Osteocyte (in vitro differentiated cells): ENCODE measurements at regions not wholly inside any gene's neighbourhood (a gene's known extent, or its start where the extent isn't known, plus 50 kb on each side); places are given as distances from the start of the nearest gene placed in this dataset.
"Not testable (repeated sequence)": the region's sequence is repeated elsewhere in the genome, so short reads cannot be mapped to it uniquely, and the experiment has no call there.

ENCODE experiments used
- DNase-seq: peaks from one replicate; pipeline ENCODE4 v3.0.0; 2021; ENCODE audit warnings: mixed read lengths; ENCODE audit not compliant: unreplicated experiment; ENCODE audit errors: extremely low spot score
- H3K27ac Mint-ChIP-seq: one replicate; pipeline ENCODE4 v1.8.0; 2021; ENCODE audit warnings: mild to moderate bottlenecking, mixed read lengths; ENCODE audit not compliant: unreplicated experiment
- H3K27me3 Mint-ChIP-seq: one replicate; pipeline ENCODE4 v1.8.0; 2021; ENCODE audit warnings: mixed read lengths; ENCODE audit not compliant: unreplicated experiment
- H3K36me3 Mint-ChIP-seq: one replicate; pipeline ENCODE4 v1.8.0; 2021; ENCODE audit warnings: mixed read lengths; ENCODE audit not compliant: unreplicated experiment
- H3K4me1 Mint-ChIP-seq: one replicate; pipeline ENCODE4 v1.8.0; 2021; ENCODE audit warnings: mixed read lengths; ENCODE audit not compliant: unreplicated experiment
- H3K4me3 Mint-ChIP-seq: one replicate; pipeline ENCODE4 v1.8.0; 2021; ENCODE audit warnings: mild to moderate bottlenecking, moderate library complexity, mixed read lengths; ENCODE audit not compliant: unreplicated experiment
- H3K9me3 Mint-ChIP-seq: one replicate; pipeline ENCODE4 v1.8.0; 2021; ENCODE audit warnings: mixed read lengths; ENCODE audit not compliant: unreplicated experiment
- CTCF ChIP-seq: fragments of 200-600 bp; sonication (generic); IDR thresholded peaks from 2 replicates; pipeline ENCODE4 v1.5.0; 2021; ENCODE audit warnings: antibody characterized with exemption, mild to moderate bottlenecking, moderate library complexity

GRCh38 chr2:82339805-82340204 lies 2035.3 kb upstream of the LRRTM1 start:
- H3K4me3 Mint-ChIP-seq: no peak overlapping the region
- TF ChIP-seq CTCF: no peak
- H3K36me3 Mint-ChIP-seq: no peaks in the 10 kb centered on the region
- no peaks in the 10 kb centered on the region for H3K4me1 Mint-ChIP-seq
- H3K27me3 Mint-ChIP-seq: no peaks in the 10 kb centered on the region
- no peaks in the 10 kb centered on the region for H3K9me3 Mint-ChIP-seq
- H3K27ac Mint-ChIP-seq: no peak overlapping the region
- no peak for DNase-seq

- H3K4me3 Mint-ChIP-seq: no peak overlapping the region
Observed at GRCh38 chr2:82333697-82334096, 2029.1 kb upstream of the LRRTM1 start.

GRCh38 chr2:82330155-82330554 lies 2025.6 kb upstream of the LRRTM1 start:
- Mint-ChIP-seq H3K9me3 (no peaks in the 10 kb centered on the region), H3K4me1 (no peaks in the 10 kb centered on the region), H3K36me3 (no peaks in the 10 kb centered on the region), H3K4me3 (no peak overlapping the region), H3K27ac (no peak overlapping the region), H3K27me3 (no peaks in the 10 kb centered on the region)
- TF ChIP-seq CTCF: no peak
- no peak for DNase-seq

More at GRCh38 chr2:82333697-82334096, 2029.1 kb upstream of the LRRTM1 start:
- TF ChIP-seq CTCF: no peak
- Mint-ChIP-seq H3K9me3 (no peaks in the 10 kb centered on the region), H3K36me3 (no peaks in the 10 kb centered on the region), H3K27me3 (no peaks in the 10 kb centered on the region), H3K4me1 (no peaks in the 10 kb centered on the region), H3K27ac (no peak overlapping the region)
- DNase-seq: no peak

GRCh38 chr2:82326180-82326767 lies 2021.7 kb upstream of the LRRTM1 start:
- not testable (repeated sequence) for H3K4me1 Mint-ChIP-seq, H3K4me3 Mint-ChIP-seq, H3K27ac Mint-ChIP-seq, H3K36me3 Mint-ChIP-seq, H3K9me3 Mint-ChIP-seq, DNase-seq, H3K27me3 Mint-ChIP-seq

GRCh38 chr2:82320296-82320695 lies 2015.7 kb upstream of the LRRTM1 start:
- Mint-ChIP-seq H3K36me3 (no peaks in the 10 kb centered on the region), H3K27ac (no peak overlapping the region), H3K4me1 (no peaks in the 10 kb centered on the region), H3K4me3 (no peak overlapping the region), H3K9me3 (no peaks in the 10 kb centered on the region), H3K27me3 (no peaks in the 10 kb centered on the region)
- no peak for DNase-seq
- no peak for TF ChIP-seq CTCF

GRCh38 chr2:82317012-82317411 lies 2012.5 kb upstream of the LRRTM1 start:
- DNase-seq: no peak
- no peaks in the 10 kb centered on the region for H3K36me3 Mint-ChIP-seq
- H3K27me3 Mint-ChIP-seq: no peaks in the 10 kb centered on the region
- H3K4me3 Mint-ChIP-seq: no peak overlapping the region
- TF ChIP-seq CTCF: no peak
- no peaks in the 10 kb centered on the region for H3K4me1 Mint-ChIP-seq
- H3K9me3 Mint-ChIP-seq: no peaks in the 10 kb centered on the region
- no peak overlapping the region for H3K27ac Mint-ChIP-seq
